Neural cell (in vitro differentiated cells): ENCODE measurements at regions not wholly inside any gene's neighbourhood (a gene's known extent, or its start where the extent isn't known, plus 50 kb on each side); places are given as distances from the start of the nearest gene placed in this dataset.

Source experiments
- H2AFZ ChIP-seq: fragments of 200-600, 300-800 bp; sonication (generic), shearing (Covaris generic); 2 replicates; pipeline ENCODE4 v1.6.0; 2014; ENCODE audit warnings: low read depth, mild to moderate bottlenecking, antibody characterized with exemption, low read length, moderate library complexity
- H3F3A ChIP-seq: fragments of 200-600 bp; shearing (Covaris generic); 2 replicates; pipeline ENCODE4 v1.6.1; 2016; ENCODE audit warnings: mild to moderate bottlenecking, moderate library complexity, mixed read lengths, antibody characterized with exemption, low read length; ENCODE audit not compliant: insufficient read depth, poor library complexity, severe bottlenecking
- H3K27ac ChIP-seq: fragments of 200-600, 300-800 bp; sonication (generic), shearing (Covaris generic); 2 replicates; pipeline ENCODE4 v1.5.1; 2014; ENCODE audit warnings: mild to moderate bottlenecking, low read length, moderate library complexity
- H3K27me3 ChIP-seq: fragments of 300-800, 200-600 bp; sonication (generic), shearing (Covaris generic); 2 replicates; pipeline ENCODE4 v1.6.0; 2014; ENCODE audit warnings: mild to moderate bottlenecking, low read depth, low read length, moderate library complexity; ENCODE audit not compliant: insufficient read depth
- H3K36me3 ChIP-seq: fragments of 300-800, 200-600 bp; sonication (generic), shearing (Covaris generic); 2 replicates; pipeline ENCODE4 v1.5.1; 2014; ENCODE audit warnings: mild to moderate bottlenecking, antibody characterized with exemption, low read length, moderate library complexity; ENCODE audit not compliant: insufficient read depth
- H3K4me2 ChIP-seq: fragments of 300-800, 200-600 bp; sonication (generic), shearing (Covaris generic); 2 replicates; pipeline ENCODE4 v1.6.0; 2014; ENCODE audit warnings: mild to moderate bottlenecking, low read length
- H3K4me3 ChIP-seq: fragments of 300-800, 200-600 bp; sonication (generic), shearing (Covaris generic); 2 replicates; pipeline ENCODE4 v1.5.1; 2014; ENCODE audit warnings: mild to moderate bottlenecking, low read length, moderate library complexity
- H3K79me2 ChIP-seq: fragments of 200-600 bp; shearing (Covaris generic); replicated peaks from 2 replicates; pipeline ENCODE4 v1.6.0; 2014; ENCODE audit warnings: mild to moderate bottlenecking, low read length, moderate library complexity; ENCODE audit not compliant: insufficient read depth
- H3K9ac ChIP-seq: fragments of 300-800, 200-600 bp; sonication (generic), shearing (Covaris generic); 2 replicates; pipeline ENCODE4 v1.6.1; 2016; ENCODE audit warnings: mild to moderate bottlenecking, low read length, mixed read lengths
- H3K9me2 ChIP-seq: fragments of 200-600 bp; shearing (Covaris generic); 2 replicates; pipeline ENCODE4 v1.6.1; 2016; ENCODE audit warnings: mild to moderate bottlenecking, low read length, mixed read lengths; ENCODE audit not compliant: insufficient read depth
- H3K9me3 ChIP-seq: fragments of 200-600, 300-800 bp; sonication (generic), shearing (Covaris generic); 2 replicates; pipeline ENCODE4 v1.6.1; 2016; ENCODE audit warnings: mild to moderate bottlenecking, mixed run types, low read length, moderate library complexity, mixed read lengths
- H4K20me1 ChIP-seq: fragments of 200-600 bp; shearing (Covaris generic); 2 replicates; pipeline ENCODE4 v1.6.1; 2016; ENCODE audit warnings: mild to moderate bottlenecking, mixed run types; ENCODE audit not compliant: insufficient read depth
- CTCF ChIP-seq: fragments of 450-650 bp; IDR thresholded peaks from 2 replicates; pipeline ENCODE4 v1.5.1; 2014; ENCODE audit warnings: antibody characterized with exemption, mild to moderate bottlenecking, moderate library complexity; ENCODE audit not compliant: poor library complexity, severe bottlenecking
- EP300 ChIP-seq: fragments of 450-650 bp; conservative IDR thresholded peaks from 2 replicates; pipeline ENCODE4 v1.6.1; 2014; ENCODE audit warnings: antibody characterized with exemption, mild to moderate bottlenecking, moderate library complexity; ENCODE audit not compliant: poor library complexity, severe bottlenecking
- EZH2 ChIP-seq: fragments of 200-600, 300-800 bp; shearing (Covaris generic), sonication (generic); IDR thresholded peaks from 2 replicates; pipeline ENCODE4 v1.6.1; 2014; ENCODE audit warnings: antibody characterized with exemption, low read length, borderline replicate concordance, mild to moderate bottlenecking; ENCODE audit not compliant: insufficient read depth, poor library complexity, severe bottlenecking
- MXI1 ChIP-seq: fragments of 450-650 bp; conservative IDR thresholded peaks from 2 replicates; pipeline ENCODE4 v1.6.1; 2014; ENCODE audit warnings: antibody characterized with exemption, mild to moderate bottlenecking; ENCODE audit not compliant: poor library complexity, severe bottlenecking
- POLR2AphosphoS5 ChIP-seq: IDR thresholded peaks from 2 replicates; pipeline ENCODE4 v1.6.1; 2012
- RAD21 ChIP-seq: fragments of 450-650 bp; conservative IDR thresholded peaks from 2 replicates; pipeline ENCODE4 v1.6.1; 2014; ENCODE audit warnings: antibody characterized with exemption, mild to moderate bottlenecking, moderate library complexity
- REST ChIP-seq: IDR thresholded peaks from 2 replicates; pipeline ENCODE4 v1.6.1; 2012; ENCODE audit warnings: borderline replicate concordance
- SMC3 ChIP-seq: fragments of 450-650 bp; conservative IDR thresholded peaks from 2 replicates; pipeline ENCODE4 v1.6.1; 2014; ENCODE audit warnings: antibody characterized with exemption, mild to moderate bottlenecking, moderate library complexity; ENCODE audit not compliant: poor library complexity
- TAF1 ChIP-seq: IDR thresholded peaks from 2 replicates; pipeline ENCODE4 v1.6.1; 2012; ENCODE audit warnings: low read depth

- Histone ChIP-seq H3K79me2 (no peaks in the 10 kb centered on the region), H3K4me3 (no peak overlapping the region), H3K27ac (no peak overlapping the region), H3K4me2 (no peak overlapping the region), H2AFZ (no peak overlapping the region), H3K9me2 (no peaks in the 10 kb centered on the region), H3K9me3 (no peaks in the 10 kb centered on the region), H4K20me1 (no peaks in the 10 kb centered on the region), H3K9ac (no peak overlapping the region), H3F3A (no peaks in the 10 kb centered on the region), H3K27me3 (no peaks in the 10 kb centered on the region), H3K36me3 (no peaks in the 10 kb centered on the region)
- TF ChIP-seq RAD21 = no peak
- TF ChIP-seq CTCF = no peak
- TF ChIP-seq REST = no peak
- TF ChIP-seq TAF1 = no peak
- TF ChIP-seq POLR2AphosphoS5 = no peak
- TF ChIP-seq EP300 = no peak
- TF ChIP-seq SMC3 = no peak
- TF ChIP-seq EZH2 = no peak
- no peak for TF ChIP-seq MXI1
These were observed 441.3 kb downstream of the PCDH18 start for GRCh38 chr4:137090951-137091350.

- no peaks in the 10 kb centered on the region for H3K9me2 ChIP-seq
- H3K79me2 ChIP-seq = no peaks in the 10 kb centered on the region
- H3K27me3 ChIP-seq = no peaks in the 10 kb centered on the region
- H4K20me1 ChIP-seq = no peaks in the 10 kb centered on the region
- H2AFZ ChIP-seq = no peak overlapping the region
- H3K9ac ChIP-seq = no peak overlapping the region
- no peaks in the 10 kb centered on the region for H3K36me3 ChIP-seq
- H3K9me3 ChIP-seq = no peaks in the 10 kb centered on the region
- H3F3A ChIP-seq = no peaks in the 10 kb centered on the region
- TF ChIP-seq EZH2 (no peak), RAD21 (no peak), MXI1 (no peak), SMC3 (no peak), REST (no peak), CTCF (no peak), EP300 (no peak), POLR2AphosphoS5 (no peak), TAF1 (no peak)
- H3K4me3 ChIP-seq = no peak overlapping the region
- H3K27ac ChIP-seq = no peak overlapping the region
- H3K4me2 ChIP-seq = no peak overlapping the region
These were observed 448.6 kb downstream of the PCDH18 start for GRCh38 chr4:137083571-137084135.
